ENCODE measurements at regions not wholly inside any gene's neighbourhood (a gene's known extent, or its start where the extent isn't known, plus 50 kb on each side); places are given as distances from the start of the nearest gene placed in this dataset.

- TF ChIP-seq CTCF (conservative IDR thresholded peaks at IDR 0.05; ENCODE audit: low read length) (no peak), EZH2phosphoT487 (IDR thresholded peaks at IDR 0.05; ENCODE audit: borderline replicate concordance, low read depth, low read length) (no peak)
These were observed 609.1 kb upstream of the USP24 start for GRCh38 chr1:55824251-55824640.
